ENCODE measurements at regions not wholly inside any gene's neighbourhood (a gene's known extent, or its start where the extent isn't known, plus 50 kb on each side); places are given as distances from the start of the nearest gene placed in this dataset.
"Not testable (repeated sequence)": the region's sequence is repeated elsewhere in the genome, so short reads cannot be mapped to it uniquely, and the experiment has no call there.

DNA sequence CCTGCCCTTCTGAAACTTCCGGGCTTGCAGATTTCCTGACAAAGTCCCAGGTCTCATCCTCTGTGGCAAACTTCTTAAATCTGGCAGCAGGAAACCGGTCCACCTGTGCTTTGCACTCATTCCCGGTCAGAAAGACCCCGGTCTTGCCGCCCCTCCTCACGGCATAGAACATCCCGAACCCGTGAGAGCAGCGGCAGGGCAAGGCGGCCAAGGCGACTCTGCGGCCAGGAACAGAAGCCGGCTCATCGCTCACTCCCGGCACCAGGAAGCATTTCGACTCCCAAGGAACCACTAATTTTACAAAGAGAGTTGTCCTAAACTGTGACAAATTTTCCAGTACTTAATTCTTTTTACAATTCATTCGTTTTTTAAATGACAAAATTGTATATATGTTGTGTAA is 140.3 kb downstream of the USP22 start:
- not testable (repeated sequence) for TF ChIP-seq POLR2A (IDR thresholded peaks at IDR 0.05)
- TF ChIP-seq, protein P1, sequence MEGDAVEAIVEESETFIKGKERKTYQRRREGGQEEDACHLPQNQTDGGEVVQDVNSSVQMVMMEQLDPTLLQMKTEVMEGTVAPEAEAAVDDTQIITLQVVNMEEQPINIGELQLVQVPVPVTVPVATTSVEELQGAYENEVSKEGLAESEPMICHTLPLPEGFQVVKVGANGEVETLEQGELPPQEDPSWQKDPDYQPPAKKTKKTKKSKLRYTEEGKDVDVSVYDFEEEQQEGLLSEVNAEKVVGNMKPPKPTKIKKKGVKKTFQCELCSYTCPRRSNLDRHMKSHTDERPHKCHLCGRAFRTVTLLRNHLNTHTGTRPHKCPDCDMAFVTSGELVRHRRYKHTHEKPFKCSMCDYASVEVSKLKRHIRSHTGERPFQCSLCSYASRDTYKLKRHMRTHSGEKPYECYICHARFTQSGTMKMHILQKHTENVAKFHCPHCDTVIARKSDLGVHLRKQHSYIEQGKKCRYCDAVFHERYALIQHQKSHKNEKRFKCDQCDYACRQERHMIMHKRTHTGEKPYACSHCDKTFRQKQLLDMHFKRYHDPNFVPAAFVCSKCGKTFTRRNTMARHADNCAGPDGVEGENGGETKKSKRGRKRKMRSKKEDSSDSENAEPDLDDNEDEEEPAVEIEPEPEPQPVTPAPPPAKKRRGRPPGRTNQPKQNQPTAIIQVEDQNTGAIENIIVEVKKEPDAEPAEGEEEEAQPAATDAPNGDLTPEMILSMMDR (IDR thresholded peaks at IDR 0.05): not testable (repeated sequence)
